ENCODE measurements at regions not wholly inside any gene's neighbourhood (a gene's known extent, or its start where the extent isn't known, plus 50 kb on each side); places are given as distances from the start of the nearest gene placed in this dataset.

GRCh38 chr6:110556317-110557110, 80.1 kb upstream of the SLC22A16 start:
- Histone ChIP-seq H3K27me3 (ENCODE audit: control insufficient read depth in 2 of 2, insufficient read depth in 2 of 2, low read length in 2 of 2) (peaks cover 24 to 47% of the 10 kb centered on the region in 2 experiments), H3K4me1 (replicated peaks in 1 of 2; ENCODE audit: control insufficient read depth in 2 of 2, insufficient read depth in 2 of 2, low read length in 2 of 2) (no peaks in the 10 kb centered on the region), H3K79me2 (ENCODE audit: control insufficient read depth, insufficient read depth, low read length) (no peaks in the 10 kb centered on the region), H3K4me3 (no peak overlapping the region), H4K20me1 (replicated peaks; ENCODE audit: control insufficient read depth, insufficient read depth, low read length) (no peaks in the 10 kb centered on the region; the same call in 1 of the 2 replicates), H3K27ac (ENCODE audit: extremely low read depth, low read depth, low read length) (no peak overlapping the region), H3K4me2 (ENCODE audit: insufficient read depth, low read length) (no peak overlapping the region), H3K9me1 (ENCODE audit: control insufficient read depth, insufficient read depth, low read length) (no peaks in the 10 kb centered on the region), H3K9ac (ENCODE audit: insufficient read depth in 1 of 2, low read depth in 2 of 2, low read length in 2 of 2) (no peak overlapping the region), H2AFZ (ENCODE audit: low read depth, low read length) (no peak overlapping the region), H3K9me3 (replicated peaks; ENCODE audit: control insufficient read depth, insufficient read depth, low read depth, low read length) (peaks cover 5% of the 10 kb centered on the region), H3K36me3 (ENCODE audit: control insufficient read depth, insufficient read depth, low read length) (no peaks in the 10 kb centered on the region)
- ChIA-PET POLR2A (no interaction called here), CTCF (ENCODE audit: low intra/inter-chr PET ratio) (no interaction called here)
- ATAC-seq = no peak
- no peak for TF ChIP-seq ZBTB11 (CRISPR knock-in tag; IDR thresholded peaks at IDR 0.05)
- TF ChIP-seq, protein P1, sequence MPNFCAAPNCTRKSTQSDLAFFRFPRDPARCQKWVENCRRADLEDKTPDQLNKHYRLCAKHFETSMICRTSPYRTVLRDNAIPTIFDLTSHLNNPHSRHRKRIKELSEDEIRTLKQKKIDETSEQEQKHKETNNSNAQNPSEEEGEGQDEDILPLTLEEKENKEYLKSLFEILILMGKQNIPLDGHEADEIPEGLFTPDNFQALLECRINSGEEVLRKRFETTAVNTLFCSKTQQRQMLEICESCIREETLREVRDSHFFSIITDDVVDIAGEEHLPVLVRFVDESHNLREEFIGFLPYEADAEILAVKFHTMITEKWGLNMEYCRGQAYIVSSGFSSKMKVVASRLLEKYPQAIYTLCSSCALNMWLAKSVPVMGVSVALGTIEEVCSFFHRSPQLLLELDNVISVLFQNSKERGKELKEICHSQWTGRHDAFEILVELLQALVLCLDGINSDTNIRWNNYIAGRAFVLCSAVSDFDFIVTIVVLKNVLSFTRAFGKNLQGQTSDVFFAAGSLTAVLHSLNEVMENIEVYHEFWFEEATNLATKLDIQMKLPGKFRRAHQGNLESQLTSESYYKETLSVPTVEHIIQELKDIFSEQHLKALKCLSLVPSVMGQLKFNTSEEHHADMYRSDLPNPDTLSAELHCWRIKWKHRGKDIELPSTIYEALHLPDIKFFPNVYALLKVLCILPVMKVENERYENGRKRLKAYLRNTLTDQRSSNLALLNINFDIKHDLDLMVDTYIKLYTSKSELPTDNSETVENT (CRISPR knock-in tag; IDR thresholded peaks at IDR 0.05) = no peak
- no peak for TF ChIP-seq GATAD2A (IDR thresholded peaks at IDR 0.05)
- TF ChIP-seq KAT2B (IDR thresholded peaks at IDR 0.05; ENCODE audit: low read depth, low read length) = no peak
- no peak for TF ChIP-seq ERF (CRISPR knock-in tag; IDR thresholded peaks at IDR 0.05)
- 1% methylated on average over 9 of the region's 9 CpGs for WGBS (ENCODE audit: insufficient coverage, low coverage, missing lambda C conversion rate)
- DNase-seq (ENCODE audit: extremely low read depth in 1 of 4, low spot score in 3 of 4) = no peak
- no peak for FAIRE-seq
- no TSS peak for BruUV-seq (replicated peaks)
- intact Hi-C loops (cut with micrococcal nuclease) (no loop called here), in situ Hi-C loops (cut with MboI) (no loop called here)

Measured in K562 (cell line).